ENCODE measurements at regions not wholly inside any gene's neighbourhood (a gene's known extent, or its start where the extent isn't known, plus 50 kb on each side); places are given as distances from the start of the nearest gene placed in this dataset.

GRCh38 chr1:39085174-39085573 is 59.0 kb downstream of the NDUFS5 start:
- Histone ChIP-seq H3K36me3 (ENCODE audit: insufficient read depth, low read length) (no peaks in the 10 kb centered on the region), H3K4me1 (ENCODE audit: insufficient read depth, low read length) (peaks cover 6% of the 10 kb centered on the region), H3K9ac (ENCODE audit: low read depth, low read length) (no peak overlapping the region), H3K9me3 (ENCODE audit: control insufficient read depth, insufficient read depth, low read length) (no peaks in the 10 kb centered on the region)

GRCh38 chr1:39086386-39086785 is 60.2 kb downstream of the NDUFS5 start:
- Histone ChIP-seq H3K9me3 (ENCODE audit: control insufficient read depth, insufficient read depth, low read length) (no peaks in the 10 kb centered on the region), H3K36me3 (ENCODE audit: insufficient read depth, low read length) (no peaks in the 10 kb centered on the region), H3K9ac (ENCODE audit: low read depth, low read length) (no peak overlapping the region), H3K4me1 (ENCODE audit: insufficient read depth, low read length) (peaks cover 10% of the 10 kb centered on the region; the same call in 1 of the 2 replicates)

- peaks cover 10% of the 10 kb centered on the region; the same call in 1 of the 2 replicates for H3K4me1 ChIP-seq (ENCODE audit: insufficient read depth, low read length)
- H3K9ac ChIP-seq (ENCODE audit: low read depth, low read length) = no peak overlapping the region
- H3K36me3 ChIP-seq (ENCODE audit: insufficient read depth, low read length) = no peaks in the 10 kb centered on the region
- no peaks in the 10 kb centered on the region for H3K9me3 ChIP-seq (ENCODE audit: control insufficient read depth, insufficient read depth, low read length)
Measured at GRCh38 chr1:39086865-39087409, 60.8 kb downstream of the NDUFS5 start.

- Histone ChIP-seq H3K9me3 (ENCODE audit: control insufficient read depth, insufficient read depth, low read length) (no peaks in the 10 kb centered on the region), H3K9ac (ENCODE audit: low read depth, low read length) (no peak overlapping the region), H3K4me1 (ENCODE audit: insufficient read depth, low read length) (peaks cover 13% of the 10 kb centered on the region; the same call in 1 of the 2 replicates), H3K36me3 (ENCODE audit: insufficient read depth, low read length) (no peaks in the 10 kb centered on the region)
Measured at GRCh38 chr1:39087435-39087834, 61.3 kb downstream of the NDUFS5 start.

- Histone ChIP-seq H3K9me3 (ENCODE audit: control insufficient read depth, insufficient read depth, low read length) (no peaks in the 10 kb centered on the region), H3K36me3 (ENCODE audit: insufficient read depth, low read length) (no peaks in the 10 kb centered on the region), H3K9ac (ENCODE audit: low read depth, low read length) (no peak overlapping the region), H3K4me1 (ENCODE audit: insufficient read depth, low read length) (peaks cover 13% of the 10 kb centered on the region; the same call in 1 of the 2 replicates)
Measured at GRCh38 chr1:39088658-39089057, 62.5 kb downstream of the NDUFS5 start.

GRCh38 chr1:39089931-39090521 is 63.9 kb downstream of the NDUFS5 start:
- Histone ChIP-seq H3K36me3 (ENCODE audit: insufficient read depth, low read length) (no peaks in the 10 kb centered on the region), H3K9me3 (ENCODE audit: control insufficient read depth, insufficient read depth, low read length) (no peaks in the 10 kb centered on the region), H3K4me1 (ENCODE audit: insufficient read depth, low read length) (peaks cover 13% of the 10 kb centered on the region; the same call in 1 of the 2 replicates), H3K9ac (ENCODE audit: low read depth, low read length) (no peak overlapping the region)

GRCh38 chr1:39090757-39091380 is 64.7 kb downstream of the NDUFS5 start:
- no peaks in the 10 kb centered on the region for H3K36me3 ChIP-seq (ENCODE audit: insufficient read depth, low read length)
- no peak overlapping the region for H3K9ac ChIP-seq (ENCODE audit: low read depth, low read length)
- no peaks in the 10 kb centered on the region for H3K9me3 ChIP-seq (ENCODE audit: control insufficient read depth, insufficient read depth, low read length)
- H3K4me1 ChIP-seq (ENCODE audit: insufficient read depth, low read length) = peaks cover 13% of the 10 kb centered on the region; the same call in 1 of the 2 replicates

GRCh38 chr1:39091845-39092645 is 65.9 kb downstream of the NDUFS5 start:
- H3K9ac ChIP-seq (ENCODE audit: low read depth, low read length) = no peak overlapping the region
- no peaks in the 10 kb centered on the region for H3K36me3 ChIP-seq (ENCODE audit: insufficient read depth, low read length)
- H3K9me3 ChIP-seq (ENCODE audit: control insufficient read depth, insufficient read depth, low read length) = no peaks in the 10 kb centered on the region
- peaks cover 13% of the 10 kb centered on the region; the same call in 1 of the 2 replicates for H3K4me1 ChIP-seq (ENCODE audit: insufficient read depth, low read length)

GRCh38 chr1:39094685-39095084 is 68.5 kb downstream of the NDUFS5 start:
- no peak overlapping the region for H3K9ac ChIP-seq (ENCODE audit: low read depth, low read length)
- H3K9me3 ChIP-seq (ENCODE audit: control insufficient read depth, insufficient read depth, low read length) = no peaks in the 10 kb centered on the region
- H3K36me3 ChIP-seq (ENCODE audit: insufficient read depth, low read length) = no peaks in the 10 kb centered on the region
- H3K4me1 ChIP-seq (ENCODE audit: insufficient read depth, low read length) = peaks cover 13% of the 10 kb centered on the region; the same call in 1 of the 2 replicates

- Histone ChIP-seq H3K9me3 (ENCODE audit: control insufficient read depth, insufficient read depth, low read length) (no peaks in the 10 kb centered on the region), H3K9ac (ENCODE audit: low read depth, low read length) (no peak overlapping the region), H3K4me1 (ENCODE audit: insufficient read depth, low read length) (peaks cover 9% of the 10 kb centered on the region), H3K36me3 (ENCODE audit: insufficient read depth, low read length) (no peaks in the 10 kb centered on the region)
Measured at GRCh38 chr1:39098546-39099250, 72.5 kb downstream of the NDUFS5 start.

GRCh38 chr1:39102537-39103327 is 76.6 kb downstream of the NDUFS5 start:
- peak overlapping the region; percentile 87 for H3K9ac ChIP-seq (ENCODE audit: low read depth, low read length)
- no peaks in the 10 kb centered on the region for H3K9me3 ChIP-seq (ENCODE audit: control insufficient read depth, insufficient read depth, low read length)
- H3K36me3 ChIP-seq (ENCODE audit: insufficient read depth, low read length) = no peaks in the 10 kb centered on the region
- peaks cover 23% of the 10 kb centered on the region for H3K4me1 ChIP-seq (ENCODE audit: insufficient read depth, low read length)

GRCh38 chr1:39103328-39104157 is 77.4 kb downstream of the NDUFS5 start:
- H3K9ac ChIP-seq (ENCODE audit: low read depth, low read length) = peak overlapping the region; percentile 87
- no peaks in the 10 kb centered on the region for H3K36me3 ChIP-seq (ENCODE audit: insufficient read depth, low read length)
- H3K4me1 ChIP-seq (ENCODE audit: insufficient read depth, low read length) = peaks cover 28% of the 10 kb centered on the region
- no peaks in the 10 kb centered on the region for H3K9me3 ChIP-seq (ENCODE audit: control insufficient read depth, insufficient read depth, low read length)
